Brain microvascular endothelial cell (primary cell): ENCODE measurements at regions not wholly inside any gene's neighbourhood (a gene's known extent, or its start where the extent isn't known, plus 50 kb on each side); places are given as distances from the start of the nearest gene placed in this dataset.

Experiments
- DNase-seq: peaks from one replicate; pipeline ENCODE4 v3.0.0-alpha.2; 2020
- H3K27ac ChIP-seq: fragments of 250-450 bp; sonication (Bioruptor Pico); 2 replicates; pipeline ENCODE4 v1.5.1; 2020; ENCODE audit warnings: mild to moderate bottlenecking, moderate library complexity
- H3K27me3 ChIP-seq: fragments of 250-450 bp; sonication (Bioruptor Pico); replicated peaks from 2 replicates; pipeline ENCODE4 v1.5.1; 2020; ENCODE audit warnings: mild to moderate bottlenecking
- H3K36me3 ChIP-seq: fragments of 250-450 bp; sonication (Bioruptor Pico); replicated peaks from 2 replicates; pipeline ENCODE4 v1.5.1; 2020; ENCODE audit warnings: mild to moderate bottlenecking
- H3K4me3 ChIP-seq: 2 replicates; pipeline ENCODE4 v1.5.1; 2011; ENCODE audit warnings: low read depth, mild to moderate bottlenecking, control low read depth, low read length, moderate library complexity
- CTCF ChIP-seq: IDR thresholded peaks from 2 replicates; pipeline ENCODE4 v1.5.1; 2011; ENCODE audit warnings: low read depth, mild to moderate bottlenecking, moderate library complexity, low read length, control low read depth, inconsistent platforms; ENCODE audit errors: missing control alignments
- in situ Hi-C: cut with HindIII; loops from 2 replicates; pipeline ENCODE4 v1.10.0; 2017; ENCODE audit warnings: low sequenced_read_pairs, low pct_ligation_motif_present

GRCh38 chr2:74740395-74740740, 86.3 kb downstream of the SEMA4F start:
- no peak overlapping the region for H3K27ac ChIP-seq
- DNase-seq, result no peak
- in situ Hi-C loops, result no loop called here

DNA sequence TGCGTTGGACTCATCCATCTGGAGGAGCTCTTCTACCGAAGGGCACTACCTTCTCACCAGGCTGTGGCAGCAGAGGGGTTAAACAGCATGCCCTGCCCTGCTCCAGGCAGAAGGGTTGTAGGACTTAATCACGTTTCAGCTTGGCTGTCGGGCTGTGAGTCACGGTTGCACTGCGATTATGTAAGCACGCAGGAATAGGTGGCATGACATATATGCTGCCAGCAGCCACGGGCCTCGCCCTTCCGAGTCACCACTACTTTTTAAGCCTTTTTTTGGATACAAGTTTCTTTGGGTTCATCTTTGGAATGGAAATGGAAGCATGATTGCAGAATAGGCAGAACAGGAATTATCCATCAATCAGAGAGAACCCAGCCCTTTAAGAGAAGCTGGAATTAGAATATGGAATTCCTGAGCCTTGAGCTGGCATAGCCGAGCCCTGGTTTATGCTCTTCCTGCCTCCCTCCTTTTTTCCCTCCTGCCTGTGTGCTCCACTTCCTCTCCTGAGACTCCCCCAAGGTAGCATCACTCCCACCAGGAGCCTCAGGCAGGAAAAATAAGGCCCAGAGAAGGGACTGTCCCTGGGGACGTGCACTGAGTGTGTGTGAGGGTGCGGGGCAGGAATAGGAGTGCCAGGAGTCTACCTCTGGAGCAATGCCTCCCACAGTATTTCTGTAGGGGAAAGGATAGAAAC, 86.8 kb downstream of the SEMA4F start:
- in situ Hi-C loops, result no loop called here
- no peak overlapping the region for H3K27ac ChIP-seq
- DNase-seq, result peak; percentile 87
- H3K4me3 ChIP-seq, result no peak overlapping the region
- H3K27me3 ChIP-seq, result no peaks in the 10 kb centered on the region
- peak; percentile 4 for TF ChIP-seq CTCF
- H3K36me3 ChIP-seq, result no peaks in the 10 kb centered on the region

More at GRCh38 chr2:74740395-74740740, 86.3 kb downstream of the SEMA4F start:
- Histone ChIP-seq H3K36me3 (no peaks in the 10 kb centered on the region), H3K27me3 (no peaks in the 10 kb centered on the region), H3K4me3 (no peak overlapping the region)
- no peak for TF ChIP-seq CTCF

DNA sequence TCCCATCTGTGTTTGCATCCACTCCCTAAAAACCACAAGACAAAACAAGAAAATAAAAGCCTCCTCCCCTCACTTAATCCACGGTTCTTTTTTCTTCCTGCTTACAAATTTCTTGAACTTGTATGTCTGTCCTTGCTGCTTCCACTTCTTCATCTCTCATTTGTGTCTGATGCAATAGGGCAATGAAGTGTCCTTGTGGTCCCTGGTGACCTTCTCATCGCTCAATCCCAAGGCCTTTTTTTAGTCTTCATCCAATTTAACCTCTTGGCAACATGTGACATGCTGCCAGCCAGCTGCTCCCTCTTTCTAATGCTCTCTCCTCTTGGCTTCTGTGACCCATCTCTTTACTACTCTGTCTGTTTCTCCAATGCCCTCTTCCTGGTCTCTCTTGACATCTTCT, 87.6 kb downstream of the SEMA4F start:
- no peak overlapping the region for H3K27ac ChIP-seq
- no peak overlapping the region for H3K4me3 ChIP-seq
- in situ Hi-C loops, result no loop called here

DNA sequence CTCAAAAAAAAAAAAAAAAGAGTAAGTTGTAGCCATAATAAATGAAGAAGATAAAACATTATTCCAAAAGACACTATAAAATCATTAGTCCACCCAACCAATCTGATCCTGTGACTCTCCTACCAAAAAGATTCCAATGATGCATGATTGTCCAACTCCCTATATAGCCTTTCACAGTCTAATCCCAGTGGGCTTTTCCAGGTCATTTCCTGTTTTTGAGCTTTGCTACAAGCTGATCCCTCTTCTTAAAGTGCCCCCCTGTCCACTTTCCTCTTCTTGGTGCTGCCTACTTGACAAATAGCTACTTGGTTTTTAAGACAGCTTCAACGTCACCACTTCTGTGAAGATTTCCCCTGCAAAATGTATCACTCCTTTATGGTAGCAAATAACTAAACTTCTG, 88.4 kb downstream of the SEMA4F start:
- no peak for TF ChIP-seq CTCF
- no peak for DNase-seq
- H3K36me3 ChIP-seq, result no peaks in the 10 kb centered on the region
- H3K27me3 ChIP-seq, result no peaks in the 10 kb centered on the region
- H3K27ac ChIP-seq, result no peak overlapping the region
- in situ Hi-C loops, result no loop called here
- no peak overlapping the region for H3K4me3 ChIP-seq

More for the DNA sequence above, 87.6 kb downstream of the SEMA4F start:
- Histone ChIP-seq H3K27me3 (no peaks in the 10 kb centered on the region), H3K36me3 (no peaks in the 10 kb centered on the region)
- DNase-seq, result no peak
- TF ChIP-seq CTCF, result no peak

DNA sequence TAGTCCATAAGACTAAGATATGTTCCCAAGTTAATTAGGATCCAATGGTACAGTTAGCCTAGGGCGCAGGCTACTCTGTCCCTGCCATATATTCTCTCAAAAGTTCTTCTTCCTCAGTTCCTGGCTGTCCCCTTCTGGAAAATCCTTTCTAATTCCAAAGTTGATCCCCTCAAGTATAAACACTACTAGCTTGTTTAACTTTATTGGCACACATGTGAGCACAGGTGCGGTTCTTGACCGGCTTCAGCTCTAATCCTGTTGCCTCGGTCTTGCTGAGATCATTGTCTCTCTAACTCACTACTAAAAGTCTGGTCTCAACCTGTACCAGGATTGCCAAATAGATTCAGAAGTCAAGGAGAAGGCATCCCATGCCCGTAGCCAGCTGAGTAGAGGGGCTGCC, 89.0 kb downstream of the SEMA4F start:
- DNase-seq, result no peak
- TF ChIP-seq CTCF, result no peak
- Histone ChIP-seq H3K27ac (no peak overlapping the region), H3K27me3 (no peaks in the 10 kb centered on the region), H3K36me3 (no peaks in the 10 kb centered on the region), H3K4me3 (no peak overlapping the region)
- in situ Hi-C loops, result no loop called here

- no peak overlapping the region for H3K27ac ChIP-seq
- no peaks in the 10 kb centered on the region for H3K27me3 ChIP-seq
- H3K36me3 ChIP-seq, result no peaks in the 10 kb centered on the region
- no peak overlapping the region for H3K4me3 ChIP-seq
- in situ Hi-C loops, result no loop called here
- DNase-seq, result no peak
- TF ChIP-seq CTCF, result no peak
These were observed 89.7 kb downstream of the SEMA4F start for GRCh38 chr2:74743778-74744177.
